Glutamatergic neuron (in vitro differentiated cells): ENCODE measurements at regions not wholly inside any gene's neighbourhood (a gene's known extent, or its start where the extent isn't known, plus 50 kb on each side); places are given as distances from the start of the nearest gene placed in this dataset.

ENCODE experiments used
- DNase-seq: peaks from one replicate; pipeline ENCODE4 v3.0.0; 2022
- H3K27ac Mint-ChIP-seq: one replicate; pipeline ENCODE4 v1.8.0; 2020; ENCODE audit warnings: mild to moderate bottlenecking, mixed read lengths, inconsistent platforms; ENCODE audit not compliant: unreplicated experiment
- H3K27me3 Mint-ChIP-seq: one replicate; pipeline ENCODE4 v1.8.0; 2020; ENCODE audit warnings: mild to moderate bottlenecking, moderate library complexity, mixed read lengths, inconsistent platforms; ENCODE audit not compliant: unreplicated experiment
- H3K36me3 Mint-ChIP-seq: one replicate; pipeline ENCODE4 v1.8.0; 2020; ENCODE audit warnings: mild to moderate bottlenecking, mixed read lengths, inconsistent platforms; ENCODE audit not compliant: unreplicated experiment
- H3K4me1 Mint-ChIP-seq: one replicate; pipeline ENCODE4 v1.8.0; 2020; ENCODE audit warnings: mild to moderate bottlenecking, low read depth, mixed read lengths, inconsistent platforms; ENCODE audit not compliant: unreplicated experiment
- H3K4me3 Mint-ChIP-seq: one replicate; pipeline ENCODE4 v1.8.0; 2020; ENCODE audit warnings: mild to moderate bottlenecking, mixed read lengths, inconsistent platforms; ENCODE audit not compliant: unreplicated experiment
- H3K9me3 Mint-ChIP-seq: one replicate; pipeline ENCODE4 v1.8.0; 2020; ENCODE audit warnings: mild to moderate bottlenecking, moderate library complexity, mixed read lengths, inconsistent platforms; ENCODE audit not compliant: unreplicated experiment
- TF ChIP-seq, protein P1 (sequence below): fragments of 200-600 bp; sonication (generic); IDR thresholded peaks from one replicate; pipeline ENCODE4 v1.5.0; 2021; ENCODE audit not compliant: partially characterized antibody, unreplicated experiment

- Mint-ChIP-seq H3K27me3 (peaks cover 3% of the 10 kb centered on the region), H3K4me3 (no peak overlapping the region), H3K27ac (no peak overlapping the region), H3K4me1 (no peaks in the 10 kb centered on the region), H3K9me3 (peaks cover 2% of the 10 kb centered on the region), H3K36me3 (no peaks in the 10 kb centered on the region)
- no peak for DNase-seq
- TF ChIP-seq, protein P1, sequence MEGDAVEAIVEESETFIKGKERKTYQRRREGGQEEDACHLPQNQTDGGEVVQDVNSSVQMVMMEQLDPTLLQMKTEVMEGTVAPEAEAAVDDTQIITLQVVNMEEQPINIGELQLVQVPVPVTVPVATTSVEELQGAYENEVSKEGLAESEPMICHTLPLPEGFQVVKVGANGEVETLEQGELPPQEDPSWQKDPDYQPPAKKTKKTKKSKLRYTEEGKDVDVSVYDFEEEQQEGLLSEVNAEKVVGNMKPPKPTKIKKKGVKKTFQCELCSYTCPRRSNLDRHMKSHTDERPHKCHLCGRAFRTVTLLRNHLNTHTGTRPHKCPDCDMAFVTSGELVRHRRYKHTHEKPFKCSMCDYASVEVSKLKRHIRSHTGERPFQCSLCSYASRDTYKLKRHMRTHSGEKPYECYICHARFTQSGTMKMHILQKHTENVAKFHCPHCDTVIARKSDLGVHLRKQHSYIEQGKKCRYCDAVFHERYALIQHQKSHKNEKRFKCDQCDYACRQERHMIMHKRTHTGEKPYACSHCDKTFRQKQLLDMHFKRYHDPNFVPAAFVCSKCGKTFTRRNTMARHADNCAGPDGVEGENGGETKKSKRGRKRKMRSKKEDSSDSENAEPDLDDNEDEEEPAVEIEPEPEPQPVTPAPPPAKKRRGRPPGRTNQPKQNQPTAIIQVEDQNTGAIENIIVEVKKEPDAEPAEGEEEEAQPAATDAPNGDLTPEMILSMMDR = no peak
Measured at GRCh38 chr2:60614319-60614718, 60.9 kb upstream of the BCL11A start.

DNA sequence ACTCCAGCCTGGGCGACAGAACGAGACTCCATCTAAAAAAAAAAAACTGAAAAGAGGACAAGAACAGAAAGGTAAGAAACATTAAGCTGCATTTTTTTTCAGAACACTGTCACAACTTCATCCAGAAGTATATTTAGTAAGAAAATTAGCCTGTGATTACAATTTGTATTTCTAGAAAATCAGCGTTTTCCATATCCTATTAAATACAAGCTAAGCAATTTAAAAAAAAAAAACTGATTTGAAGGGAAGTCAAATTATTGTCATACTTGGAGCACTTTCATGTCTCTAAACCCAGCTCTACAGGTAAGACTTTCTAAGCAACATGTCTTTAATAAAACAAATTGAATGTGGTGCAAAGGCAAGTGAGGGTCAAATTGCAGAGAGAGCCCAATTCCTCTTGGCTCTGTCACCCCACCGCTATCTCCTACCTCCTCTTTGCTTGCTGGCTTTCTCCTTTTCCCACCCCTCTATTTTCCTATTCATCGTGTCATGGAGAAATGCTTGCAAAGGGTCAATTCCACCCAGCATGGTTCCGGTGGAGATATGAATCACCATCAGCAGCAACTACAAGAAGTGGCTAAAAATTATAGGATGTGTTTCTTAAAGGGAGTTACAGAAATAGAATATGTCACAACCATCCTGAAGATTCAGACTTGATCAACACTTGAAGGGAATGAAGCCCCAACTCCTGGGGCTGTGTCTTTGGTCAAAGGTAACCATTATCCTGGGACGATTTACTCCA lies 68.4 kb upstream of the BCL11A start:
- Mint-ChIP-seq H3K4me3 (no peak overlapping the region), H3K27ac (no peak overlapping the region), H3K9me3 (no peaks in the 10 kb centered on the region), H3K27me3 (no peaks in the 10 kb centered on the region), H3K4me1 (no peaks in the 10 kb centered on the region), H3K36me3 (no peaks in the 10 kb centered on the region)
- TF ChIP-seq, protein P1 = no peak
- DNase-seq = no peak

- no peaks in the 10 kb centered on the region for H3K36me3 Mint-ChIP-seq
- no peak overlapping the region for H3K4me3 Mint-ChIP-seq
- no peak overlapping the region for H3K27ac Mint-ChIP-seq
- TF ChIP-seq, protein P1 = no peak
- DNase-seq = no peak
- H3K27me3 Mint-ChIP-seq = no peaks in the 10 kb centered on the region
- no peaks in the 10 kb centered on the region for H3K9me3 Mint-ChIP-seq
- H3K4me1 Mint-ChIP-seq = no peaks in the 10 kb centered on the region
Measured at GRCh38 chr2:60623040-60623439, 69.6 kb upstream of the BCL11A start.

- no peaks in the 10 kb centered on the region for H3K9me3 Mint-ChIP-seq
- no peaks in the 10 kb centered on the region for H3K27me3 Mint-ChIP-seq
- no peak overlapping the region for H3K4me3 Mint-ChIP-seq
- no peak for DNase-seq
- H3K36me3 Mint-ChIP-seq = no peaks in the 10 kb centered on the region
- no peak overlapping the region for H3K27ac Mint-ChIP-seq
- TF ChIP-seq, protein P1 = no peak
- peaks cover 2% of the 10 kb centered on the region for H3K4me1 Mint-ChIP-seq
Measured at GRCh38 chr2:60627412-60627811, 74.0 kb upstream of the BCL11A start.

DNA sequence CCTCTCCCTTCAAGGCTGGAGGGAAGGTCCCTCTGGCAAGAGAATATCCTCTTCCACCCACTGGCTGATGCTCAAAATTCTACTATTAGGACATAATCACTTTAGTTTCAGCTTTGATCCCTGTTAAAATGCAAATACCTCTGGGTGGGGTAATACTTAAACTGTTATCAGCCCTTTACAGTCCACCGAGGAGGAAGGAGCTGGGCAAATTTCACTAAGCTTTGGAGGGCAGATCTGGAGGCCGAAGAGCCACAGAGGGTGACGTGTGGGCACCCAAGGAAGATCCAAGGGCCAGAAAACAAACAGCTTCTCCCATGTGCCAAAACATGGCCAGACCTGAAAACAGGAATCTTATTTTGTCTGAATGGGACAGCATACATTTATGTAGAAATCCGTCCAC lies 74.6 kb upstream of the BCL11A start:
- Mint-ChIP-seq H3K4me1 (peaks cover 2% of the 10 kb centered on the region), H3K9me3 (no peaks in the 10 kb centered on the region), H3K27ac (no peak overlapping the region), H3K4me3 (no peak overlapping the region), H3K27me3 (no peaks in the 10 kb centered on the region), H3K36me3 (no peaks in the 10 kb centered on the region)
- TF ChIP-seq, protein P1 = no peak
- no peak for DNase-seq
